ENCODE measurements at regions not wholly inside any gene's neighbourhood (a gene's known extent, or its start where the extent isn't known, plus 50 kb on each side); places are given as distances from the start of the nearest gene placed in this dataset.

DNA sequence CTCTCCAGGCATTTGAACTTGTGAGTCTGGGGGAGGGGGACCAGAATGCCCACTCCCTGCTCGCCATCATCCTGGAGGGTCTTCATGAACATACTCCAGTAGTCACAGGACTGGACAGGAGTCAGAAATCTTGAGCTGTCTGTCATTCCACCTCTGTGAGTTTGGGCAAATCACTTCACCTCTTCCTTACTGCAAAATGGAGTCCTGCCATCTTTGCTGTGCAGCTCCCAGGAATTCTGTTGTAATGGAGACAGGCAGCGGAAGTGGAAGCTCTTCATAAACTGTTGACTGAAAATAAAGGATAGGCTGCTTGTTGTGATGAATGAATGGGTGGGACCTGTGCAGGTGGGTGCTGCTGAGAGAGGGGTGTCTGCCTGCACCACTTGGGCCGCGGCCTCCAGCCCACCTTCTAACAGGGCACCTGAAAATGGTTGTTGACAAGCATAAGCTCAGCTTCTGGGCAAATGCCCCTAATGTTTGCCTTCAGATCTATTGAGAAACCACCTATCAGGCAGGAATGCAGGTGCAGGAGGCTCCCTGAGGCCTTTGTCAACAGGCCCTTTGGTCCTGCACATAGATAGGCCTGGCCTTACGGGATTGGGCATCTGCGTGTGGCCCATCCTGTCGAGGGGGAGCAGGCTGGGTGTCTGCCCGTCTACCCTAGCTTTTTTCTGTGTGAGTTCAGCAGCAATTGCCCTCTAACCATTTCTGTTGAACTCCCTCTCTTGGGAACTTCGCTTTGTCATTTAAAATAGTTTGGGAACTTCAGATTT, 321.0 kb downstream of the RPS6KC1 start:
- DNase-seq (ENCODE audit: low read depth in 2 of 2, low spot score in 1 of 2): no peak

DNA sequence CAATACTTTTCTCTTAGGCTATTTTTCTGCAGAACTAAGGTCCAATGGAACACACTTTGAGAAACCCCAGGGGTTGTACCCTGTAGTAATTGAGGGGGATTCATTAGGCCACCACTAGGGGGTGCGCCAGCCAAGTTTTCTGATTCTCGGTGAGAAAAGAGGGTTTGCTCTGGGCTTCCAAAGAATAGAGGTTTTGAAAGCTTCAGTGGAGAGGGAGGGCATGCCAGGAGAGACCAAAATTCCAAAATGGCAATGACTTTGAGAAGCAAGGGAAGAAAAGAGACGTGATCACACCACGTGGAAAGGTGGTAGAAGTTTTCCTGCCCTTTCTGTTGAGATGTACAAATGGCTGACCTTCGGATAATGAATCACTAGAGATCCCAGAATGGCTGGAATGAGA, 323.3 kb downstream of the RPS6KC1 start:
- DNase-seq (ENCODE audit: low read depth in 2 of 2, low spot score in 1 of 2): peak in 1 of 2 donors; percentile 13

DNA sequence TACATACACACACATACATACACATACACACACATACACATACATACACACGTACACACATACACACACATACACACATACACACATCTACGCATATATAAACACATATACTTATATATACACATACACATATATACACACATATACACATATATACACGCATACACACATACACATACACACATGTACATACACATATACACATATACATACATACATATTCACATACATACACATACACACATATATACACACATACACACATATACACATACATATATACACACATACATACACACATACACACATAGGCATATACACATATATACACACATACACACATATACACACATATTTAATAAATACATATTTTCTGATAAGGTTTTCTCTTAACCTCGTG, 324.0 kb downstream of the RPS6KC1 start:
- no peak for DNase-seq (ENCODE audit: low read depth in 2 of 2, low spot score in 1 of 2)

DNA sequence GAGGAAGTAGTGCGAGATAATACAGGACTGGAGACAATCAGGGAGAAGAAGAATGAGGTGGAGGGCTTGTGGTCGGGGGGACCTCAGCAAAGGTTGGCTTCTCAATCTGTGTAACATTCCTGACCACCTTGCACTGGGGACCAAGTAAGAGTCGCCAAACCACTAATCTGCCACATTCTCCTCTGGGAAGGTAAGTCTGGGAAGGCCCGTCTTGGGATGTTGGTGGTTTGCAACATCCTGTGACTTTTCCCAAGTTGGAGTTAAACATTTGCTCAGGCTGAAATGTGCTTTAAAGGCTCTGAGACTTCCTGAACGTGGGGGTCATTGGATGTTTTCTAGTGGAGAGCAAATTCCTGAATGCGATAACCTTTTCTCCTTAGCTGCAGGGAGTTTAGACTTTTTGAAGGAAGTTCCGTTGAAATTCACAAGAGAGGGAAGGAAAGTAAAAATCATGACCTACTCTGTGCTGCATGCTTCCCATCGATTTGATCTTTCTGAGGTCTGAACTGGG, 325.9 kb downstream of the RPS6KC1 start:
- DNase-seq (ENCODE audit: low read depth in 2 of 2, low spot score in 1 of 2): no peak

DNA sequence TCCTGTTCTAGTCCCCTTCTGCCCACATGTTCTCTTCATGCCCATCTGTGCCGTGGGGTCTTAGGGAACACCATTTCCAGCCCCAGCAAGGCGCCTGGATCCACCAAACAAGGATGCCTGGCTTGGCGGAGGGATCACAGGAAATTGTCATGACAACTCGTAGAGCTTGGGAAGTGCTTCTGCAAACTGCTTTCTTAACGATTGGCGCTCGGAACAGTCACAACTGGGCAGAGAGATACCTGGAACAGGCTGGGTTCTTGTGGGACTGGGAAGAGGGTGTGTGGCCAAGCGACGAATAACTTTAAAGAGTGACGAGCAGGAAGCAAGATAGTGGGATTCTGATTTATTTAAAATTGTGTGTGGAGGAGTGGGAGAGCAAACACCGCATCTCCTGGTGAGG, 329.8 kb downstream of the RPS6KC1 start:
- DNase-seq (ENCODE audit: low read depth in 2 of 2, low spot score in 1 of 2): no peak

DNA sequence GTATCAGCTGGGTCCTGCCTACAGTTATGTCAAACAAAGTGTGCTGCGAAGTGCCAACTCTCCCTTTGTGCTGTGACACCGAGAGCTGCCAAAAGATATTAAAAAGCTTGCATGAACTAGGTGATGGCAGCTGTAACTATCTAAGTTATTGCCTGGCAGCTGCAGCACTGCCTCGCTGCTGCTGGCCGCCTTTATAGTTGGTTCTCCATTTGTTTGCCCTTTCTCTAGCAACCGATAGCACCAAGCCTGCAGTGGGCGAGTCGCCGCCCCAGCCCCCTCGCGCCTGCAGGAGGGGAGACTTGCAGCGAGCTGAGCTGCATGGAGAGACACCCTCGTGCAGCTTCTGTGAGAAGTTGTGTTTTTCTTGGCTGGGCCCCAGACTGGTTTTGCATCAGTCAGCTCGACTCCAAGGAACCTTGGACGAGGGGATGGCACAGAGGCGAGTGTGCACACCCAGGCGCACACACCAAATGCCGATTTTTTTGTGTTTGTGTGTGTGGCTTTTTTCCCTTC, 330.6 kb downstream of the RPS6KC1 start:
- DNase-seq (ENCODE audit: low read depth in 2 of 2, low spot score in 1 of 2): no peak

DNA sequence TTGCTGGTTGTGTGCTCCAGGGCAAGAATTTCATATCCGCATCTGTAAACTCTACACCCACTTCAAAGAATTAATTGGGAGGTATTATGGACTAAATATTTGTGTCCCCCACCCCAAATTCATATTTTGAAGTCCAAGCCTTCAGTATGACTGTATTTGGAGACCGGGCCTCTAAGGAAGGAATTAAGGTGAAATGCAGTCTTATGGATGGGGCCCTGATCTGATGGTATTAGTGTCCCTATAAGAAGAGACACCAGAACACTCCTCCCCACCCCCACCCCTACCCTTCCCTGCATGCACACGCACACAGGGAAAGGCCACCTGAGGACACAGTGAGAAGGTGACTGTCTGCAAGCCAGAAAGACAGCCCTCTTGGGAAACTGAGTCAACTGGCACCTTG, 332.4 kb downstream of the RPS6KC1 start:
- no peak for DNase-seq (ENCODE audit: low read depth in 2 of 2, low spot score in 1 of 2)

DNA sequence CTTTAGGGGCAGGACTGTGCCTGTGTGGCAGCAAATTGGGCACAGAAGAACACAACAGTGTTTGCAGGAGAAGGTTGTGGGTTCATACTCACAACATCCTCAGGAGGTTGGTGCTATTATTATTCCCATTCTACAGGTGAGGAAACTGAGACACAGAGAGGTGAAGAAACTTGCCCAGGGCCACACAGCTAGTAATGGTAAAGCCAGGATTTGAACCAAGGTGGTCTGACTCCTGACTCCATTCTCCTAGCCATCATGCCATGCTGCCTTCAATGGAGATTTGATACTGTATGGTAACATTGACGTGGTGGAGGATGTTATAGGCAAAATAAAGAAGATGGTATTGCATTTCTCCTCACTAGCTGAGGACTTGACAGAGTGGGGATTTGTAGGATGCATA, 334.2 kb downstream of the RPS6KC1 start:
- no peak for DNase-seq (ENCODE audit: low read depth in 2 of 2, low spot score in 1 of 2)

DNA sequence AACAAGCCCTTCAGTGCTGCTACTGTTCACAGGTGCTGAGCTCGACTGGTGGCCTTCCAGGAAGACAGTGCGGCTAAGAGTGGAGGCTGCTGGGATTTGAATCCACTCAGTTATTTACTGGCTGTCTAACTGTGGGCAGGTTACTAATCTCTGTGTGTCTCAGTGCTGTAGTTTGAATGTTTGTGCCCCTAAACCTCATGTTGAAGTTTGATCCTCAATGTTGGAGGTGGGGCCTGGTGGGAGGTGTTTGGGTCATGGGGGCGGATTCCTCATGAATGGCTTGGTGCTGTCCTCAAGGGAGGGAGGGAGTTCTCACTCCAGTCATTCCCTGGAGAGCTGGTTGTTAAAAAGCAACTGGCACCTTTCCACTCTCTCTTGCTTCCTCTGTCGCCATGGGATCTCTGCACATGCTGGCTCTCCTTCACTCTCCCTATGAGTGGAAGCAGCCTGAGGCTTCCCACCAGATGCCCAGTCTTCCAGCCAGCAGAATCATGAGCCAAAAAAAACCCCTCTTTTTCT, 334.8 kb downstream of the RPS6KC1 start:
- no peak for DNase-seq (ENCODE audit: low read depth in 2 of 2, low spot score in 1 of 2)

DNA sequence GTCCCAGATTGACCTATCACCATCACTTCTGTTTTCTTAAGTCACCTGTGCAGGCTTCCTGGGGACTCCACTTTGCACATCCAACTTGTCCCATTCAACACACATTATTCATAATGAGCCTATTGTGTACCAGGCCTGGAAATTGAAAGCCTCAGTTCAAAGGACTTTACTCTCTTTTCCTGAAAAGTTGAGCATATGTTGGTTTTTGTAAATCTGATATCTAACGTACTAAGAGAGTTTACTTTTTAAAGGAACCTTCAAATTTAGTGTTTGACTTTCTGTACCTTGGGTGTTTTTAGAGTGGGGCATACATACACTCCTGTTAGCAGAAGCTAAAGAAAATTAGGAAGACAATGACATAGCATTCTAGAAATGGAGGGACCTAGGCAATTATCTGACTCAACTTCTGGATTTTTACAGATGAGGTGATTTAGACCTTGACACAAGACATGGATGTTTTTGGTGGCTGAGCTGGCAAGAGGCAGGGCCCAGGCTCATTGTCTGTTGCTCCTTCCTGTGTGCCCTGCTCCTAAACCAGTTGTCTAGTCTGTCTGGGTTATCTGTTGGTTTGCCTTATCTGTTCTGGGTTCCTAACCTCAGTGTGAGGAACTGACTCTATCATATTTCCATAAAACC, 336.5 kb downstream of the RPS6KC1 start:
- no peak for DNase-seq (ENCODE audit: low read depth in 2 of 2, low spot score in 1 of 2)

DNA sequence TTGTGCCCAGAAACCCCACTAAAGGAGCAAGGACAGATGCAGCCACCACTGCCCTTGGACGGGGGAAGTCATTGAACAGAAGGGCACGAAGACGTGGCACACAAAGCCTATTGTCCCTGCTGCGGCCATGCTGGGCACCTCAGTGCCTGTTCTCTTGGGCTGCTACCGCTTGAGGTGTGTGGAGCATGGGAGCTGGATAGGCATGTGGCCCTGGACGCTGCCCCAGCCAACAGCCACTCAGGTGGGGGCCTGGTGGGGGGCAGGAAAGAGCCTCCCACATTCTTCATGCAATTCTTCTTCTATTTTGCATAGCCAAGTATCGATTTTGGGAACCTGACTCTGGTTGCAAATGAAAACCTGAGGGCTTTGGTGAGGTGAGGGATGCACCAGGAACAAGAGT, 337.2 kb downstream of the RPS6KC1 start:
- no peak for DNase-seq (ENCODE audit: low read depth in 2 of 2, low spot score in 1 of 2)

DNA sequence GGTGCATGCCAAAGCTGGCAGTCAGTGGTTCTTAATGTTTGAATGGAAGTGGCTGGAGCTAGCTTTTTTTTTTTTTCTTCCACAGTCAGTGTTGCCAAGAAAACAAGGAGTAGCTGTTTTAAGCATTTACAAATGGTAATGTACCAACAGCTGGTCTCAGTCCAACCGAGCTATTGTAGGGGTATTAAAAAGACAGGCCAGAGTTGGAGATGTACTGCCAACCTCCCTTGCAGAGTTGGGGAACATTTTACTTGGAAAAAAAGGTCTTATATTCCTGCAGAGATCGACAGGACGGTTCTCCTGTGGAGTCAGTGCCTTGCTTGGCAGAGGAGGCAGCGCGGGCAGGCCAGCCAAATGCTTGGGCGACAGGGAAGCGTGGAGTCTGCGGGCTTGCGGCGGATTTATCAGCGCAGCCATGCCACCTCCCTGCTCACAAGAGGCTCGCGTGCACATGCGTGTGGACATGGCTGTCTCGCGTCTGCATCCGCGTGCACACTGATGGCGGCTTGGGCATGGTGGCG, 338.1 kb downstream of the RPS6KC1 start:
- no peak for DNase-seq (ENCODE audit: low read depth in 2 of 2, low spot score in 1 of 2)

DNA sequence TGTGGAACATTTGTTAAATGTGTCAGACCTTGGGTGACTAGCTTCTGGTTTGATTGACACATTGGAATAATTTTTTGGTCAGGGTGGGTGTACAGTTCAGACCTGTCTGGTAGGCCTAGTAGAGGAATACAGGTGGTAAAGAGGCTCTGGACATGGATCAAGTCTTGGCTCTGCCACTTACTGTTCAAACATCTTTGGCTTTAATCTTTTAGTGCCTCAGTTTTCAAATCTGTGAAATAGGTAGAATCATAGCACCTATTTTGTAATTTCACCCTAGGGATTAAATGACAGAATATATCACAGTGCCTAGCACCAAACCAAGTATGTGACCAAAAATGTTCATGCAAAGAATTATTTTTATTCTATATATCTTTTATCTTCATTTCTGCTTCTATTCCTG, 340.4 kb downstream of the RPS6KC1 start:
- DNase-seq (ENCODE audit: low read depth in 2 of 2, low spot score in 1 of 2): no peak

DNA sequence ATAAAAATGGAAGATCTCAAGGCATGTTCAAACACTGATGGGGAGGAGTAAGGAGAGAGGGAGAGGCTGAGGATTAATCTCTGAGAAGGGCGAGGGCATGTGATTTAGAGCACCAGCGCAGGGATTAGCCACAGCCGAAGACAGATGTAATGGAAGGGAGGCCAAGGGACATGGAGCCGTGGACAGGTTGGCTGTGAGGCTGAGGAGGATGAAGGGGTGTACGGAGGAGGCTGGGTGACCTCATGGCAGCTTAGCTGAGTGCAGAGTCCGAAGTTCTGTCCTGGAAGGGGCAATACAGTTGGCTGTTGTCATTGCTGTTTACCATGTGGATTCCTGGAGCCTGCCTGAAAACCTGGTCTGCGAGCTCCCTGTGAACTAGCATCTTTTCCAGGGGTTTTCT, 342.8 kb downstream of the RPS6KC1 start:
- DNase-seq (ENCODE audit: low read depth in 2 of 2, low spot score in 1 of 2): no peak

DNA sequence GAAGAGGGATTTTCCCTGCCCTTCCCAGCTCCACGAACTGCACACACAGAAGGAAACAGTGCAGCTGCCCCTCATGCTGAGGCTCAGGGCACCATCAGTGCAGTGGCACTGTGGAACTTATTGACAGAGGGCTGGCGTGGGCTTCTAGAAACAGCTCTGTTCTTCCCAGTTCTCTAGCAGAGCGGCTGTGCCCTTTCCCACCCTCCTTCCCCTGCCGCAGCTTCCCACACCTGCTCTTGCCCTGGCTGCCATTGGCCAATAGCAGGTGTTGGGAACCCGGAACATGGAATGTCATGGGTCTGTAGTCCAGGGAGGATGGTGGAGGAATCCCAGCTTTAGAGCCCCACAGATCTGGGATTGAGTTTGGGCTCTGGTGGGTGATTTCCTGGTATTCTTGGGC, 343.8 kb downstream of the RPS6KC1 start:
- no peak for DNase-seq (ENCODE audit: low read depth in 2 of 2, low spot score in 1 of 2)

DNA sequence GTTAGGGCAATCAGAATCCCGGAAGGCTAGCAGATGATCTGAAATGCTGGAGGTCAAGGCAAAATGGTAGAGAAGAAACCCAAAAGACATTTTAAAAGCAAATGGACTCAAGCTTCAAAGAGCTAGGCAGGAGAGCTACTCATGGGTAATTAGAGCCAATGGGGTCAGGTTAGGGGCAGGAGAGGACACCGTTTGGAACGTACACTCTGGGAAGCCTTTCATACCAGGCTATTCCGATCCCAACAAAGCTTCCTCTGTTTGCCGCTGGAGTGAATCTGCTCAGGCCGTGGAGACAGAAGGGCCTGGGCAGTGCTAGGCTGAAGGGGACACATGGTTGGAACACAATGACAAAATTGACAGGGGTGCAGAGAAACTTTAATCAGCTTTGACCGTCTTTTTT, 346.6 kb downstream of the RPS6KC1 start:
- no peak for DNase-seq (ENCODE audit: low read depth in 2 of 2, low spot score in 1 of 2)

DNA sequence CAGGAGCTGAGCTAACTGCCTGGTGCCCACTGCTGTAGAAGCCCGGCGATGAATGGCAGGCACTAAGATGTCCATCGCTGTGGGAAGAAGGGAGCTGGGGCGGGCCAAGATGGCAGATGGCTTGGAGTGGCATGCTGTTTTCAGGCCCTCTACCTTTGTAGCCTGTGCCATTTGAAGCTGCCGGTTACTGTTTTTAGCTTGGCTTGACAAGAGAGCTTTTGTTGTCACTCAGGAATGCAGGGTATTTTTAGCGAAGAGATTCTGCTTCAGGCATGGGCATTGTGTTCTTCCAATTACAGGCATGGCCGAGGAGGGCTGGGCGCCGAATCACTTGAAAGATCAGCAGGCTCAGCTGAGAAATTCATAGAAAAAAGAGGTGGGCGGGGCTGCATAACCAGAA, 348.7 kb downstream of the RPS6KC1 start:
- no peak for DNase-seq (ENCODE audit: low read depth in 2 of 2, low spot score in 1 of 2)

DNA sequence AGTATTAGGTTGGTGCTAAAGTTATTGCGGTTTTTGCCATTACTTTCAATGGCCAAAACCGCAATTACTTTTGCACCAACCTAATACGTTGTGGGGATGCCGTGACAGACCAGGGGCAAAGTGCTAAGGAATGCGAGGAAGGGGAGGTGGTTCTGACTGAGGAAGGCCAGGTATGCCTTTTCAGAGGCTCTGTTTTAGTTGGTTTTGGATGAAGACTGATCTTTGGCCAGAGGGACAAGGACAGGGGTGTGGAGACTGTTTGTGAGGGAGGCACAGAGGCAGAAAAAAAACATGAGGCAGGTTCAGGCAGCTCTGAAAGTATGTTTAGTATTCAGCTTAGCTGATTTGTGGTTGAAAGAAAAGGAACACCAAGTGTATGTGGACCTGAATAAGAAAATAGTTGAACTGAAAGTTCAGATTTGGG, 358.2 kb downstream of the RPS6KC1 start:
- no peak for DNase-seq (ENCODE audit: low read depth in 2 of 2, low spot score in 1 of 2)

DNA sequence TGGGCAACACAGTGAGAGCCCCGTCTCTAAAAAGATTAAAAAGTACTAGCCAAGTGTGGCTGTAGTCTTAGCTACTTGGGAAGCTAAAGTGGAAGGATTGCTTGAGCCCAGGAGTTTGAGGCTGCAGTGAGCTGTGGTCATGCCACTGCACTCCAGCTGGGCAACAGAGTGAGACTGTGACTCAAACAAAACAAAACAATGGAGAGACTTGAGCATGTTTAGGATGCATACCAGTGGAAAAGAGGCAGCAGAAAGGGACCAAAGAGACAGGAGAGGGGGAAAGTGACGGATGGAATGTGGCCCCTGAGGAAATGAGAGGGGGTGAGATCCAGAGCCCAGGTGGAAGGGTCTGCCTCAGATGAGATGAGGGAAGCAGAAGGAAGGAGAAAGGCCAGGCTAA, 358.9 kb downstream of the RPS6KC1 start:
- DNase-seq (ENCODE audit: low read depth in 2 of 2, low spot score in 1 of 2): no peak

DNA sequence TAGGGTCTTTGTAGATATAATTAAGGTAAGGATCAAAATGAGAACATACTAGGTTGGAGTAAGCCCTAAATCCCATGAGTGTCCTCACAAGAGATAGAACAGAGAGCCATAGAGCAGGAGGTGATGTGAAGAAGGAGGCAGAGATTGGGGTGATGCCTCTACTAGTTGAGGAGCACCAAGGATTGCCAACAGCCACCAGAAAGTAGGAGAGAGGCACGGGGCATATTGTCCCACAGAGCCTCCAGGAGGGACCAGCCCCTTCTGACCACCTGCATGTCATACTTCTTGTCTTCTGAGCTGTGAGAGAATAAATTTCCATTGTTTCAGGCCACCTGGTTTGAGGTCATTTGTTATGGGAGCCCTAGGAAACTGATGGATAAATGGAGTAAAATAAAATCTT, 363.3 kb downstream of the RPS6KC1 start:
- DNase-seq (ENCODE audit: low read depth in 2 of 2, low spot score in 1 of 2): no peak

DNA sequence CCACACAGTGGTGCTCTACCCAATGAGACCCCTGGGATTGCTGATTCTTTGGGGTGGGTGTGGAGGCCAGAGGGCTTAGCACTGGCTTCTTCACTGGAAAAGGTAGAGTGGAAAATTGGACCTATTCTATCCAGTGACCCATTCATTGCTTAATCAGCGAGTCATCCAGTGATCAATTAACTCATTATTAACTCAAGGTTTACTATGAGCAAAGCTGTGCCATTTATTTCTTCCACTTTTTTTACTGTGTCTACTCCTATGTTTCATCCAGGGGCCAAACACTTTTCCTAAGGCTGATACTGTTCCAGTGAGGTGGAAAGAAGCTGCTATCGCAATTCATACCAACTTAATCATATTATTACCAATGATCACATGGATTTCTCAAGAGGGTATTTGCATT, 363.9 kb downstream of the RPS6KC1 start:
- DNase-seq (ENCODE audit: low read depth in 2 of 2, low spot score in 1 of 2): no peak
